C4-2B (cell line): ENCODE measurements at regions not wholly inside any gene's neighbourhood (a gene's known extent, or its start where the extent isn't known, plus 50 kb on each side); places are given as distances from the start of the nearest gene placed in this dataset.

Experiments used
- CTCF ChIP-seq: fragments of 450-650 bp; conservative IDR thresholded peaks from 2 replicates; pipeline ENCODE4 v1.5.1; 2017; ENCODE audit warnings: mild to moderate bottlenecking
- ZFX ChIP-seq: fragments of 450-650 bp; IDR thresholded peaks from 2 replicates; pipeline ENCODE4 v1.6.1; 2017

GRCh38 chr14:73785834-73786635 lies 65.6 kb upstream of the PTGR2 start:
- TF ChIP-seq CTCF (no peak), ZFX (no peak)
